Skeletal muscle satellite cell (primary cell): ENCODE measurements at regions not wholly inside any gene's neighbourhood (a gene's known extent, or its start where the extent isn't known, plus 50 kb on each side); places are given as distances from the start of the nearest gene placed in this dataset.

Experiments
- H3K27me3 ChIP-seq: 2 replicates; pipeline ENCODE4 v1.7.0; 2013; ENCODE audit warnings: low read length; ENCODE audit not compliant: control insufficient read depth, insufficient read depth
- H3K36me3 ChIP-seq: 2 replicates; pipeline ENCODE4 v1.7.0; 2013; ENCODE audit warnings: mild to moderate bottlenecking, control low read depth, low read length; ENCODE audit not compliant: insufficient read depth
- H3K4me1 ChIP-seq: 2 replicates; pipeline ENCODE4 v1.7.0; 2013; ENCODE audit warnings: low read length; ENCODE audit not compliant: control insufficient read depth, insufficient read depth
- H3K4me2 ChIP-seq: 2 replicates; pipeline ENCODE4 v1.7.0; 2013; ENCODE audit warnings: mild to moderate bottlenecking, low read length
- H3K4me3 ChIP-seq: 2 replicates; pipeline ENCODE4 v1.7.0; 2013; ENCODE audit warnings: low read length
- H3K9ac ChIP-seq: 2 replicates; pipeline ENCODE4 v1.7.0; 2013; ENCODE audit warnings: mild to moderate bottlenecking, low read depth, low read length, moderate library complexity
- H3K9me3 ChIP-seq: replicated peaks from 2 replicates; pipeline ENCODE4 v1.7.0; 2013; ENCODE audit warnings: mild to moderate bottlenecking, control low read depth, low read length

DNA sequence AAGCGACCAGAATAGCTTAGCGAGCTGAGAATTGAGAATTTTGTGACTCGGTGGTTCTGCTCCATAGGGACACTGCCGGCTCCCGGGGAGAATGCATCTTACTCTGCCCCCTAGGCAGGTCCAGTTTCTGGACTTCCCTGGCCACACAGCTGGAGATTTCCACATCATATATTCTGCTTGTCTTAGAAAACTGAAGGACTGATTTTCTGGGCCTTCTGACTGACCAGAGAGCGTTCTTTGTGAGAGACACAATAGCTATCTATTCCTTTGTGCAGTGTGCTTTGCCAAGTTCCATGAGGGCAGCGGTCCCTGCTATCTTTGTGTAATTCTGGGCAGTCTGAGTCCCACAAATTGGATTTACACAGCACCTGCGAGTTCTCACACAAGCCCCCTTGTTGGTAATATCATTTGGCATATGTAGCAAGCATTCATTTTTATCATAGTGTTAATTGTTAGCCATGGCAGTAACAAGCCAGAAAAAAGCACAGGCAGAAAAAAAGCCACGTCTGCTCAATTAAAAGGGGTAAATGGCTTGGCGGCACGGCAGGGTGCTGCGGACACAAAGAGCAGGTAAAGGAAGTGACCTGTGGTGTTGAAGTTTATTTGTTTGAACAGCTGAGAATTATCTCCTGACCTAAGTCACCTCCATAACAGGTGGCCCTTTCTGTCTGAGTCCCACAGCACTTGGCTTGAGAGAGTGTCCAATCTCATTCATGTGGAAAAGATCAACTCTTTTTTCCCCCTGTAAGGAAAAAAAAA is 688.7 kb downstream of the TUSC7 start:
- no peaks in the 10 kb centered on the region for H3K36me3 ChIP-seq
- no peak overlapping the region for H3K4me2 ChIP-seq
- no peaks in the 10 kb centered on the region for H3K9me3 ChIP-seq
- no peak overlapping the region for H3K4me3 ChIP-seq
- no peak overlapping the region for H3K9ac ChIP-seq
- H3K27me3 ChIP-seq = no peaks in the 10 kb centered on the region
- peaks cover 10% of the 10 kb centered on the region for H3K4me1 ChIP-seq

DNA sequence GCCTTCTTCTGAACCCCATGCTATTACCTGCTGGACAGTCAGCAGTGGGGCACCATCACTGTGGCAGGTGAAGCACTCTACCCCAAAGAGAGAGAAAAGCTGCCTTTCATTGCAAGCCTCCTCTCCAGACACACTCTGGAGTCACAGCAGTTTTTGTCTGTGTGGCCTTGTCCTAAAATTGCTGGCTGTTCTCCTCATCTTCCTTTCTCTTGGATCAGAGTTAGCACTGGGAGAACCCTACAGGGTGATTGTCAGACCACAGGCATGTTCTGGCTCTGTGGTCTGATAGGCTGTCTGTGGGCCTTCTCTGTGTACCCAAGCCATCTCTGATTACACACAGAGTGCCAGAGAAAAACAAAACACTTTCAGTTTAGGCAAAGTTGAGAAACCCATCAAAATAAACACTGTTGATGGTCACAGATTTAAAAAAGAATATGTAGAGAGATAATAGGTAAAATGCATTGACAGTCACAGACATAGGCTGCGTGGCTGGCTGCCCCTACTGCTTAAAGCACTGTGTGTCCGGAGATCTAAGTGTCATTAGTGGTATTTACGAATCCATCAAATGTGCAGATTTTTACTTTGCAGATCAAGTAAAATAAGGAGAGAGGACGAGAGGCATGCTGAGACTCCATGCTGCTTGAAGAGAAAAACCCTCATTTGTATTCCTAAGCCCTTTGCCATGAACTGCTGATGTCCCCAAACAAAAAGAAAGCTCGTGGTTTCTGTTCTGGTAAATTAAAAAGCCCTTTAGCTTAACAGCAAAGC is 689.9 kb downstream of the TUSC7 start:
- Histone ChIP-seq H3K4me2 (peak overlapping the region; percentile 43), H3K27me3 (no peaks in the 10 kb centered on the region), H3K9ac (no peak overlapping the region), H3K9me3 (no peaks in the 10 kb centered on the region), H3K4me3 (peak overlapping the region; percentile 34), H3K36me3 (no peaks in the 10 kb centered on the region), H3K4me1 (peaks cover 10% of the 10 kb centered on the region)

DNA sequence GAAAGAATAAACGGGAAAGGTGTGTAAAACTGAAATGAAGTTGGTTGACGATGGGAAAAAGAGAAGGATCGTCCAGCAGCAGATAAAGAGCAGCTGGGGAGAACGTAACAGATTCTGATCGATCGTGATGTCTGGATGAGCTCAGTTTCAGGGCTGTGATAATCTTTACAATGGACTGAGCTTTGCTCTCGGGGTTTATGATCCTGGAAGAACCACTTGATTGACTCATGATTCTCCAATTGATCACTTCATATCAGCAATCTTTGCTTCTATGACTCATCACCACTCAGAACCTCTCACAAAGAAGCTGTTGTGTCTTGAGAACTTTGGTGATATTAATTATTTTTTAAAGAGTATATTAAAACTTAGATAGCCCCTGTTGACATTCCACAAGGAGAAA is 690.7 kb downstream of the TUSC7 start:
- no peaks in the 10 kb centered on the region for H3K27me3 ChIP-seq
- H3K36me3 ChIP-seq = no peaks in the 10 kb centered on the region
- H3K4me1 ChIP-seq = peaks cover 10% of the 10 kb centered on the region
- no peaks in the 10 kb centered on the region for H3K9me3 ChIP-seq
- no peak overlapping the region for H3K4me2 ChIP-seq
- H3K4me3 ChIP-seq = no peak overlapping the region
- H3K9ac ChIP-seq = no peak overlapping the region

DNA sequence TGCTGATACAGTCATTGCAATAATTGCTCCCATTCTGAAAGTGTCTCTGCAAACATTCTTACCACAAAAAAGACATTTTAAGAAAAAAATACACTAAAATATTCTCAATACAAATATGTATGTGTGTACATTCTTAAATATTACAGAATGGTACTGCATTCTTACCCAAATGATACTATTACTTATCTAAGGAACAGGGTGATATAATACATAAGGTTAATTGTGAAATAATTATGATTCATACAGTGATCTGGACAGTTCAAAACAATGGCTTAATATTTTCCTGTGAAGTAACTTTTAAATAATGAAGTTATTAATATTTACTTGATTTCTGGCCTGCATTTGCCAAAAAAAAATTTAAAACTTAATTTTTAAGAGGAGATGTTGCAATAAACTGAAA is 694.6 kb downstream of the TUSC7 start:
- Histone ChIP-seq H3K27me3 (no peaks in the 10 kb centered on the region), H3K9me3 (no peaks in the 10 kb centered on the region), H3K4me3 (no peak overlapping the region), H3K4me1 (peaks cover 15% of the 10 kb centered on the region), H3K4me2 (no peak overlapping the region), H3K36me3 (no peaks in the 10 kb centered on the region), H3K9ac (no peak overlapping the region)

DNA sequence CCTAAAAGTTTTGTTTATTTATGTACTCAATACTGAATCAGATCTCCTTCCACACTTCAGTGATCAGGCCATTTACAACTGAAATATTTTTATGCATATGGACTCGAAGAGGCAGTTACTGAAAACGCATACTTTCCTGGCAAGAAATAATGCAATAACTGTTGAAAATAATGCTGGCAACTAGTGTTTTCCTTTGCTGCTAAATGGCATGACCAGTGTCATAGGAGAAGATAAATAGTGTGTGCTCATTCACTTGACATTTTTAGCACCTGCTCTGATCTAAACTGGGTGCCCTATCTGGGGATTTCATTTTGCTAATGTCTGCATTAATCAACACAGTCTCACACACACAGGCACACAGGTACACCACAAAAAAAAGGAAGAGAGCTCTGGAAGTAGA is 695.2 kb downstream of the TUSC7 start:
- Histone ChIP-seq H3K4me2 (no peak overlapping the region), H3K4me1 (peaks cover 14% of the 10 kb centered on the region), H3K9ac (no peak overlapping the region), H3K36me3 (no peaks in the 10 kb centered on the region), H3K9me3 (no peaks in the 10 kb centered on the region), H3K27me3 (no peaks in the 10 kb centered on the region), H3K4me3 (no peak overlapping the region)

DNA sequence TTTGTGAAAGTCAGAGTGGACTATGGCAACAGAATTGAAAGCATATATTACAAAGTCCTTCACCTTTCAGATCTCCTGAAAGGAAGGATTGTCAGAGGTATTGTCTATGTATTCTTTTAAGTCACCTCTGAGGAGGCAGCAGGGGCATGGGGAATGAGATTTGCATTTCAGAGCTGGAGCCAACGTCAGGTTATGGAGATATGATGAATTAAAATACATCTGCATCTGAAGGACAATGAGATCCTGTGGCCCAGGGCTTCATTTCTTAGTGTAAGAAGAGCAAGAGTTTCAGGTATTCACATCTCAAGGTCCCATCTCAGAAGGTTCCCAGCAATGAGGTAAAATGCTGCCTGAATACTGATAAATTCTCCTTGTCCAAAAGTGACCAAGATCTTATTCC is 695.8 kb downstream of the TUSC7 start:
- Histone ChIP-seq H3K4me3 (no peak overlapping the region), H3K4me1 (peaks cover 9% of the 10 kb centered on the region), H3K4me2 (no peak overlapping the region), H3K9ac (no peak overlapping the region), H3K9me3 (no peaks in the 10 kb centered on the region), H3K36me3 (no peaks in the 10 kb centered on the region), H3K27me3 (no peaks in the 10 kb centered on the region)

DNA sequence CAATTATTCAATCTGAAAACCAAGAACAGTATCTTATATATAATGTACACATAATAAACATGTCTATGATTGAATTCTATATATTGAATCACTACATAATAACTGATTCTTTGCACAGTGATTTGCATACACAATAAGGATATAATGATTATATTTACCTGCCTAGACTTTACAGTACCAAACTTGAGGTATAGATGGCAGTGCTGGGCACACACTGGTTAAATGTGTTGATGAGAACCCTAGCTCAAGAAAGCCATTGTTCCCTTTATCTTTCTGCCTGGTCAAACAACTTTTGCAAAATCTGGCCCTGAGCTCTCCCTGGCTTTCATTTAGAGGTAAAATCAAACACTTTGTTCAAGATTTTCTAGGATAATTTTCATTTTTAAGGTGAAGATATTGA is 697.7 kb downstream of the TUSC7 start:
- Histone ChIP-seq H3K36me3 (no peaks in the 10 kb centered on the region), H3K9me3 (no peaks in the 10 kb centered on the region), H3K4me2 (no peak overlapping the region), H3K4me3 (no peak overlapping the region), H3K4me1 (peaks cover 9% of the 10 kb centered on the region), H3K27me3 (no peaks in the 10 kb centered on the region), H3K9ac (no peak overlapping the region)

DNA sequence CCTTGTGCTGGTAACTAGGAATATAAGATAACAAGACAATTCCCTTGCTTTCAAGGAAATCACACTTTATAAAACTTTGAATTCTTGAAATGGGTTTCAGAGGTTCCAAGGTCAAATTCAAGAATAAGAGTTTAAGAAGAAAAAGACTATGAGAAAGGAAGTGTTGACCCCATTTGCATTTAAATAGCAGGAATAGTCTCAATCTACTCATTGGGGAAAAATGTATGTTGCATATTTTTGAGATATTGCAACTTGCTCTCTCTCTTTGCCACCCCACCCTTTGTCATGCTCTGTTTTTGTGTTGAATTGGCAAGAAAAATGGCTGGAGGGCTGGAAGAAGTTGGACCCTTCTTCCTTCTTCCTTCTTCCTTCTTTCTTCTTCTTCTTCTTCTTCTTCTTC is 699.2 kb downstream of the TUSC7 start:
- H3K9me3 ChIP-seq = no peaks in the 10 kb centered on the region
- no peaks in the 10 kb centered on the region for H3K27me3 ChIP-seq
- no peak overlapping the region for H3K9ac ChIP-seq
- H3K4me1 ChIP-seq = peaks cover 9% of the 10 kb centered on the region
- no peak overlapping the region for H3K4me2 ChIP-seq
- no peak overlapping the region for H3K4me3 ChIP-seq
- H3K36me3 ChIP-seq = no peaks in the 10 kb centered on the region

DNA sequence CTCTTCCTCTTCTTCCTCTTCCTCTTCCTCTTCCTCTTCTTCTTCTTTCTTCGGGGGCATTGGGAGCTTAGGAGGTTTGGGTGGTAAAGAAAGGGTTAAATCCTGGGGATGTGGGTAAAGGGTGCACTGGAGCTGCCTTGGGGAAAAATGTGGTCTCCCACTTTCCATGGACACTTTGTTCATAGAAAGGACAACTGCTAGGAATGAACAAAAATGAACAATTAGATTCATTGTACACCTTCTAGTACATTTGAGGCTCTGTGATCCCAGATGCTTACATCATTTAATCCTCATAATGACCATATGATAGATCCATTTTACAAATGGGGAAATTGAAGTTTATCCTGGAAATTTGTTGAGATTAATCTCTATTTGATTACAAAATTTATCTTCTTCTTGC is 699.7 kb downstream of the TUSC7 start:
- Histone ChIP-seq H3K27me3 (no peaks in the 10 kb centered on the region), H3K36me3 (no peaks in the 10 kb centered on the region), H3K4me1 (peaks cover 9% of the 10 kb centered on the region), H3K4me3 (no peak overlapping the region), H3K4me2 (no peak overlapping the region), H3K9ac (no peak overlapping the region), H3K9me3 (no peaks in the 10 kb centered on the region)

DNA sequence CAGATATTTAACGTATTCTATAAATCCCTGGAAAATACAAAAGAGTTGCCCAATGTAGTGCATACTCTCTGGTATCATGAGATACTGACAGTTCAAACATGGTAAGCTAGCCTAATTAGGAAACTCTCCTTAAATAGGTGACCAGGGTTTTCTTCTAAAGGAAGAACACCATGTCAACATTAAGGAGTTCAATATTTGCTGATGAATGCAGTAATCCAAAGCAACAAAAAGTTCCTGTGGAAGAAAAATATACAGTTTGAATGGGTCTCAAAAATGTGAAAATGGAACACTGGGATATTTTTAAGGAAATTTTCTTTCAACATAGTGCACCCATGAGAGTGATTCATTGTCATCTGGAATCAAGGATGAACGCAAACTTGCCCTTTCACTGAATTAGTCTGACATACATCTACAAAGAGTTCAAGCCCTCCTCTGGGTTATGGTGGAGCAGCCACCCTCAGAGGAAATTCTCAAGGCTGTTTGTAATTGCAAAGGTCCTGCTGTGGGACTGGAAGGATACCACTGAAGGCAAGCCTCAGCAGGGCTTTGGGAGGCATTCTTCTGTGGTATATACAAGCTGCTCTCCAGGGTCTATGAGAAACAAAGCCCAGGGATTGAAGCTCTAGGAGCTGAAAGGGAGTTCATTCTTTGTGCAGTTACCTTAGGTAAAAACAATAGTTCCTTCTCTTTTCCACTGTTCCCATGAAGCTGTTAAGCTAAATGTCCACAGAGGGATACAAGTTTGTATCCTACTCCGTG is 700.3 kb downstream of the TUSC7 start:
- H3K9me3 ChIP-seq = no peaks in the 10 kb centered on the region
- H3K4me1 ChIP-seq = peaks cover 9% of the 10 kb centered on the region
- no peaks in the 10 kb centered on the region for H3K27me3 ChIP-seq
- no peaks in the 10 kb centered on the region for H3K36me3 ChIP-seq
- no peak overlapping the region for H3K4me2 ChIP-seq
- no peak overlapping the region for H3K9ac ChIP-seq
- H3K4me3 ChIP-seq = no peak overlapping the region

DNA sequence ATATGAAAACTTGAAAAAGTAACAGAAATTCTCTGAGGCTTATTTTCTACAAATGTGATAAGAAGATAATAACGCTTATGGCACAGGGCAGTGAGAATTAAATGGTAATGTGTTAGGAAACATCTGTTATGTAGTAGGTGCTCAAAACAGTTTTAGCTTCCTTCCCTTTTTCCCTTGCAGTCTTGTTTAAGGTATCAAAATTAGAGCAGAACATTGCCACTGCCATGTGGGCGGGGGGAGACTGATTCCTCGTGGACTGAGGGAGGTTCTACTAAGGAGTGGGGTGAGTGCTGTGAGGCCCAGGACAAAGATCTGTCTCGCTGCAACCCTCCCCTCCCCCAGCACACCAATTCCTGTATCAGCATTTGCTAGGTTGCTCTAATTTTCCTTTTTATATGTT is 702.4 kb downstream of the TUSC7 start:
- Histone ChIP-seq H3K4me1 (peaks cover 9% of the 10 kb centered on the region), H3K27me3 (no peaks in the 10 kb centered on the region), H3K9me3 (no peaks in the 10 kb centered on the region), H3K4me2 (no peak overlapping the region), H3K36me3 (no peaks in the 10 kb centered on the region), H3K4me3 (no peak overlapping the region), H3K9ac (no peak overlapping the region)
